Kidney epithelial cell (primary cell): ENCODE measurements at regions not wholly inside any gene's neighbourhood (a gene's known extent, or its start where the extent isn't known, plus 50 kb on each side); places are given as distances from the start of the nearest gene placed in this dataset.
"Not testable (repeated sequence)": the region's sequence is repeated elsewhere in the genome, so short reads cannot be mapped to it uniquely, and the experiment has no call there.

Experiments
- DNase-seq: peaks from one replicate; pipeline ENCODE4 v3.0.0-alpha.2; 2010; ENCODE audit warnings: low read depth
- H3K27me3 ChIP-seq: 2 replicates; pipeline ENCODE4 v1.6.0; 2011; ENCODE audit warnings: low read length; ENCODE audit not compliant: control insufficient read depth, insufficient read depth
- H3K36me3 ChIP-seq: 2 replicates; pipeline ENCODE4 v1.5.1; 2011; ENCODE audit warnings: low read length; ENCODE audit not compliant: control insufficient read depth, insufficient read depth
- H3K4me3 ChIP-seq: 2 replicates; pipeline ENCODE4 v1.5.1; 2011; ENCODE audit warnings: low read depth, mild to moderate bottlenecking, control low read depth, low read length
- TF ChIP-seq, protein P1 (sequence below): IDR thresholded peaks from 2 replicates; pipeline ENCODE4 v1.5.1; 2011; ENCODE audit warnings: mild to moderate bottlenecking, moderate library complexity, low read length, control low read depth, inconsistent platforms; ENCODE audit not compliant: insufficient read depth, poor library complexity, severe bottlenecking

- no peak overlapping the region for H3K4me3 ChIP-seq
- H3K36me3 ChIP-seq: no peaks in the 10 kb centered on the region
- DNase-seq: no peak
- TF ChIP-seq, protein P1, sequence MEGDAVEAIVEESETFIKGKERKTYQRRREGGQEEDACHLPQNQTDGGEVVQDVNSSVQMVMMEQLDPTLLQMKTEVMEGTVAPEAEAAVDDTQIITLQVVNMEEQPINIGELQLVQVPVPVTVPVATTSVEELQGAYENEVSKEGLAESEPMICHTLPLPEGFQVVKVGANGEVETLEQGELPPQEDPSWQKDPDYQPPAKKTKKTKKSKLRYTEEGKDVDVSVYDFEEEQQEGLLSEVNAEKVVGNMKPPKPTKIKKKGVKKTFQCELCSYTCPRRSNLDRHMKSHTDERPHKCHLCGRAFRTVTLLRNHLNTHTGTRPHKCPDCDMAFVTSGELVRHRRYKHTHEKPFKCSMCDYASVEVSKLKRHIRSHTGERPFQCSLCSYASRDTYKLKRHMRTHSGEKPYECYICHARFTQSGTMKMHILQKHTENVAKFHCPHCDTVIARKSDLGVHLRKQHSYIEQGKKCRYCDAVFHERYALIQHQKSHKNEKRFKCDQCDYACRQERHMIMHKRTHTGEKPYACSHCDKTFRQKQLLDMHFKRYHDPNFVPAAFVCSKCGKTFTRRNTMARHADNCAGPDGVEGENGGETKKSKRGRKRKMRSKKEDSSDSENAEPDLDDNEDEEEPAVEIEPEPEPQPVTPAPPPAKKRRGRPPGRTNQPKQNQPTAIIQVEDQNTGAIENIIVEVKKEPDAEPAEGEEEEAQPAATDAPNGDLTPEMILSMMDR: no peak
- H3K27me3 ChIP-seq: no peaks in the 10 kb centered on the region
Measured at GRCh38 chr10:33482486-33482885, 148.0 kb upstream of the NRP1 start.

DNA sequence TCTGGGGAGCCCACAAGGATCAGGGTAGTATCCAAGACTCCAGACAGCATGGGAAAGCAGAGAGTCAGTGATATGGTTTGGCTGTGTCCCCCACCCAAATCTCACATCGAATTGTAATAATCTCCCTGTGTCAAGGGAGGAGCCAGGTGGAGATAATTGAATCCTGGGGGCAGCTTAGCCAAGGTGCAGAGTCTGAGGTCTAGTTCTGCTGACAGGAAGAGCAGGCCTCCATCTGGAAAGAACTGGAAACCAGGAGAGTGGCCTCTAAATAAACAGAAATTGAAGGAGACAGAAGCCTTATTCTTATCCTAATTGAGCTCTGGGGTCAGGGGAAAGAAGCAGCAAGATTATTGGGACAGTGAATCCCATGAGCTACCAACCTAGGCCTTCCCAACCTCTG is 146.7 kb upstream of the NRP1 start:
- TF ChIP-seq, protein P1: no peak
- Histone ChIP-seq H3K27me3 (no peaks in the 10 kb centered on the region), H3K4me3 (no peak overlapping the region), H3K36me3 (no peaks in the 10 kb centered on the region)
- DNase-seq: no peak

DNA sequence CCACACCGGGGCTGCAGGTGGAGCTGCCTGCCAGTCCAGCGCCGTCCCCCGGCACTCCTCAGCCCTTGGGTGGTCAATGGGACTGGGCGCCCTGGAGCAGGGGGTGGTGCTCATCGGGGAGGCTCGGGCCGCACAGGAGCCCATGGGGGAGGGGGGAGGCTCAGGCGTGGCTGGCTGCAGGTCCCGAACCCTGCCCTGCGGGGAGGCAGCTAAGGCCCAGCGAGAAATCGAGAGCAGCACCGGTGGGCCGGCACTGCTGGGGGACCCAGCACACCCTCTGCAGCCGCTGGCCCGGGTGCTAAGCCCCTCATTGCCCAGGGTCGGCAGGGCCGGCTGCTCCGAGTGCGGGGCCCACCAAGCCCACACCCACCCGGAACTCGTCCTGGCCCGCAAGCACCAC is 145.9 kb upstream of the NRP1 start:
- not testable (repeated sequence) for H3K36me3 ChIP-seq, DNase-seq

DNA sequence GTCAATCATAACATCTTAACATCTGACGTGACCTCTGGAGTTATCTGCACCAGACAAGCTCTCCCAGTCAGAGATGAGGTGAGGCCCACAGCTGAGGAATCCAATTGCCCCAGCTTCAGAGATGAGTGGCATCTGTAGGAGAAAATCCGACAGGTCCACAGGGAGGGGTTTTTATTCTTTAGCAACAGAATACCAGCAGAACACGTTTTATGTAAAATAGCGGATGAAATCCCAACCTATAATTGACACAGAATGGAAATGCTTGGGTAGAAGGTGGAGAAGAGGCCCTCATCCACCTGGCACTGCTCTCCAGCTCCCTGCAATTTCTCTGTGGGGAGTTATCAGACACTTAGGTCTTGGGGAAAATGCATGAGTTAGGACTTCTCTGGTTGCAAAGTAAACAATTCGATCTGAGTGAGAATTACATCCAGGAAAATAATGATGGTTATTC is 144.2 kb upstream of the NRP1 start:
- TF ChIP-seq, protein P1: no peak
- H3K4me3 ChIP-seq: no peak overlapping the region
- H3K36me3 ChIP-seq: no peaks in the 10 kb centered on the region
- H3K27me3 ChIP-seq: no peaks in the 10 kb centered on the region
- no peak for DNase-seq

More for the DNA sequence above, 145.9 kb upstream of the NRP1 start:
- not testable (repeated sequence) for H3K4me3 ChIP-seq, H3K27me3 ChIP-seq

- TF ChIP-seq, protein P1: no peak
- Histone ChIP-seq H3K36me3 (no peaks in the 10 kb centered on the region), H3K4me3 (no peak overlapping the region), H3K27me3 (no peaks in the 10 kb centered on the region)
- DNase-seq: no peak
Measured at GRCh38 chr10:33478089-33478674, 143.7 kb upstream of the NRP1 start.

DNA sequence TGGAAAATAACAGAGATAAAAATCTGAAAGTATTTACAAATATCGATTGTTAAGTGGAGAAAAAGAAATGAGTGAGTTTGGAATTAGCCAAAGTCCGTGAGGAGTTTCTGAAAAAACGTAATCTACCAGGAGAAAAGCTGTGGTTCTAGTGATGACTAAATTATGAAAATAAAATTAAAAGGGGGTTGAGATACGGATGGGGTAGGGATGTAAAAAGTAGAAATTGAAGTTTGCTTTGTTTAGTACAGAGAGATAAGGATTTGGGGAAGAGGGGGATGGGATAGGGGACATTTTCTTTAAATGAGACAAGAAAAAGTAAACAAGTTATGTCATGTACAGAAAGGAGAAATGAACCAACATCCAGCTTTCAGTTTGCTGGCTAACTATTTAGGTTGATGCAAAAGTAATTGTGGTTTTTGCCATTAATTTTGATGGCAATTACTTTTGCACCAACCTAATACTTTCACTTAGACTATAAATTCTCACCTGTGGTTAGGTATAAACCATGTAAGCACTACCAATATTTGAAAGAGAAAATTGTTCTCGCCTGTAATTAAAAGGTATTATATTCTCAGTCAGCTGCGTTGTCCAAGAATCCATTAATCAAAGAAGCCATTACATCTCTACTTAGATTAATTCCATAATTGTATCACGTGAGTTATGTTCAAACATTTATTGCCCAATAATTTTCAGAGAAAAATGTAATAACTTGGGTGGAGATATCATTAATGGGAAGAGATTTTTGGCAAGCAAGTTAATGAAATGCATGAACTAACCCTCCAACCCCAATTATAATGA is 143.0 kb upstream of the NRP1 start:
- no peak for DNase-seq
- H3K27me3 ChIP-seq: no peaks in the 10 kb centered on the region
- H3K4me3 ChIP-seq: no peak overlapping the region
- TF ChIP-seq, protein P1: no peak
- H3K36me3 ChIP-seq: no peaks in the 10 kb centered on the region
